Naive B cell (primary cell): ENCODE measurements at regions not wholly inside any gene's neighbourhood (a gene's known extent, or its start where the extent isn't known, plus 50 kb on each side); places are given as distances from the start of the nearest gene placed in this dataset.
"Not testable (repeated sequence)": the region's sequence is repeated elsewhere in the genome, so short reads cannot be mapped to it uniquely, and the experiment has no call there.

Experiments used
- ATAC-seq, 2 donors: fragments of 150-1000 bp; cut with Tn5 transposase; 2 replicates each; pipeline ENCODE4 v1.10.0; 2021; ENCODE audit warnings: low read depth in 2 of 2, mild to moderate bottlenecking in 2 of 2, moderate library complexity in 2 of 2
- DNase-seq: peaks from one replicate; pipeline ENCODE4 v3.0.0; 2022
- H3K27ac Mint-ChIP-seq, 6 donors: one replicate each; pipeline ENCODE4 v1.8.0; 2020 to 2022; ENCODE audit warnings: mild to moderate bottlenecking in 6 of 6, mixed read lengths in 6 of 6, moderate library complexity in 5 of 6, inconsistent platforms in 2 of 6
- H3K27me3 Mint-ChIP-seq, 3 donors: one replicate each; pipeline ENCODE4 v1.8.0; 2021 to 2022; ENCODE audit warnings: mixed read lengths in 3 of 3, mild to moderate bottlenecking in 1 of 3
- H3K36me3 Mint-ChIP-seq, 2 donors: one replicate each; pipeline ENCODE4 v1.8.0; 2020 to 2022; ENCODE audit warnings: mixed read lengths in 2 of 2, inconsistent platforms in 1 of 2, mild to moderate bottlenecking in 1 of 2
- H3K4me1 Mint-ChIP-seq, 3 donors: one replicate each; pipeline ENCODE4 v1.8.0; 2020 to 2022; ENCODE audit warnings: mixed read lengths in 3 of 3, inconsistent platforms in 1 of 3, mild to moderate bottlenecking in 1 of 3, moderate library complexity in 1 of 3
- H3K4me3 Mint-ChIP-seq, 8 donors: one replicate each; pipeline ENCODE4 v1.8.0; 2020 to 2022; ENCODE audit warnings: mild to moderate bottlenecking in 8 of 8, mixed read lengths in 8 of 8, moderate library complexity in 8 of 8, inconsistent platforms in 2 of 8
- H3K9me3 Mint-ChIP-seq, 7 donors: one replicate each; pipeline ENCODE4 v1.8.0; 2020 to 2022; ENCODE audit warnings: mixed read lengths in 7 of 7, mild to moderate bottlenecking in 5 of 7, inconsistent platforms in 2 of 7, moderate library complexity in 1 of 7

DNA sequence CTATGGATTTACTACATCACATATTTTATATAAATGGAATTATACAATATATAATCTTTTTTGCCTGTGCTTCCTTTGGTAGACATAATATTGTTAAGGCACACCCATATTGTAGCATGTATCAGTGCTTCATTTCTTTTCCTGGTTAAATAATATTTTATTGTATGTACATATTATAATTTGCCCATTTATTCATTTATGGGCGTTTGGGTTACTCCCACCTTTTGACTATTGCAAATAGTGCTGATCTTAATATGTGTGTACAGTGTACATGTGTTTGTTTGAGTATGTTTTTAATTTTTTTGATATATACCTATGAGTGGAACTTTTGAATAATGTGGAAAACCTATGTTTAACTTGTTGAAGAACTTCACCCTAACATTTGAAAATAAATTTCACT lies 804.2 kb downstream of the DHX35 start:
- Mint-ChIP-seq H3K36me3 (no peaks in the 10 kb centered on the region), H3K4me3 (no peak overlapping the region), H3K9me3 (peaks cover 2 to 28% (median 8%) of the 10 kb centered on the region in 7 donors), H3K27ac (no peak overlapping the region), H3K27me3 (peaks cover 0 to 7% (median 0%) of the 10 kb centered on the region in 3 donors), H3K4me1 (no peaks in the 10 kb centered on the region)
- ATAC-seq (no peak), DNase-seq (no peak)

DNA sequence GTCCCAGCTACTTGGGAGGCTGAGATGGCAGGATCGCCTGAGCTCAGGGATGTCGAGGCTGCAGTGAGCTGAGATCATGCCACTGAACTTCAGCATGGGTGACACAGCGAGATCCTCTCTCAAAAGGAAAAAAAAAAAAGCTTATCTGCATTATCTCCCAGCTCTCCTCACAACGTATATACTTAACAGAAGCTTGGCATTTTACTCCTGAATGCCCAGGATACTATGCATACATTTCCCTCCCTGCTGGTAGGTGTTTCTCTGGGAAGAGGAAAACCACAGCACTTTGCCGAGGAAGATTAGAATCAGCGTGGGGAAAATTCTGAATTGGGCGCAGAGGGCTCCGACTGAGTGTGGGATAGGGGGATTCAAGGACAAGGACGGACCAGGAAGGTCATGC lies 800.6 kb downstream of the DHX35 start:
- Mint-ChIP-seq H3K9me3 (peaks cover 0 to 10% (median 5%) of the 10 kb centered on the region in 7 donors), H3K4me1 (peaks cover 0 to 3% (median 0%) of the 10 kb centered on the region in 3 donors), H3K27ac (no peak overlapping the region), H3K27me3 (peaks cover 0 to 7% (median 0%) of the 10 kb centered on the region in 3 donors), H3K36me3 (no peaks in the 10 kb centered on the region), H3K4me3 (no peak overlapping the region)
- DNase-seq (no peak), ATAC-seq (no peak)

DNA sequence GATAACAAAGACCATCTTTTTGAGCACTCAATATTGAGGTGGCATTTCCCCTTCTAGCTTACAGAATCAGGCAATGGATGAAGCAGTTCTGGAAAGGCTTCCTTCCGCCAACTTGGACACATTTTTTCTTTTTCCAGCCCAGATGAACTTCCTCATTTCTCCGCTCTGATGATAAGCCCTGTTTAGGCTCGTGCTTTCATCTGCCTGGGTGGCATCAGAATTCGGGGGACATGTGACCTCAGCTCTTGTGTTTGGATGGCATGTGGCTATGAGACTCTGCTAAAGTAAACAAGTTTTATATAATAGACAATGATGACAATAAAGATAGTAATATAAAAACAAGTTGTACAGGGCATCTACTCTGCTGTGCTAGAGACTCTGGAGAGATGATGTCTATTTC lies 796.7 kb downstream of the DHX35 start:
- Mint-ChIP-seq H3K27ac (no peak overlapping the region), H3K4me3 (no peak overlapping the region), H3K9me3 (peaks cover 0 to 8% (median 0%) of the 10 kb centered on the region in 7 donors), H3K4me1 (peaks cover 0 to 3% (median 0%) of the 10 kb centered on the region in 3 donors), H3K27me3 (peaks cover 0 to 7% (median 0%) of the 10 kb centered on the region in 3 donors), H3K36me3 (no peaks in the 10 kb centered on the region)
- ATAC-seq = no peak
- no peak for DNase-seq

DNA sequence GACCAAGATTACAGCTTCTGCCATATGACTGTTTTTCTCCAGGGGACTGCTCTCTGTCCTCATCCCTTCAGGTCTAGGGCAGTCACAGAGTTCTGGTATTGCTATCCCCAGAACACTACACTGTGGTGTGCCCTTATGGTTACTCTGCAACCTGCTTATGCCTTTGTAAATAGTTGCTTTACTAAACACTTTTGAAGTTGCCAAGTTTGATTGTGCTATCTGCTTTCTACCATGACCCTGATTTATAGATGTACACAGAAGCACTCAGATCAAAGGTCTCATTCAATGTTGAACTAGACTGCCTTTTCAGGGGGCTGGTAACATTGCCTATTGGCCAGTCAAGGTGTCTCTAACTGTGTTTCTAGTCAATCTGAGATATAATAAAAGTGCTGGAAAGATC lies 794.7 kb downstream of the DHX35 start:
- ATAC-seq (no peak), DNase-seq (no peak)
- Mint-ChIP-seq H3K27ac (no peak overlapping the region), H3K27me3 (no peaks in the 10 kb centered on the region), H3K36me3 (no peaks in the 10 kb centered on the region), H3K4me3 (no peak overlapping the region), H3K9me3 (peaks cover 0 to 6% (median 0%) of the 10 kb centered on the region in 7 donors), H3K4me1 (peaks cover 0 to 3% (median 0%) of the 10 kb centered on the region in 3 donors)

DNA sequence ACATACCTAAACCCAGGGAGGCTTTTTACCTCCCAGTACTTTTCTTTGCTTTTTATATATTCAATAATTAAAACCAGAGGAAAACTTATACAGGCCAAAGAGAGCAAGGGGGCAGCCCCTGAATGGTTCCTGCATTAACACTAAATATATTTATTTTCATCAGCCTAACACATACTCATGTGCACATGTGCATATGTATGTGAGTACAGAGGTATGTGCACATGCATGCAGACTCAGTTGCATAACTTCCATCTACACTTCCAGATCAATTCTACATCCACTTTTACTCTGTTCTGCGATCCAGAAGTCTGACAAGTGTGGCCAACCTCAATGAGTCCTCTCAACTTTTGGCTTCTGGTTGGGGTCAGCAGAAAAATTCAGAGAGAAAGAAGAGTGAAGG lies 794.2 kb downstream of the DHX35 start:
- Mint-ChIP-seq H3K4me3 (no peak overlapping the region), H3K27me3 (no peaks in the 10 kb centered on the region), H3K36me3 (no peaks in the 10 kb centered on the region), H3K4me1 (peaks cover 0 to 3% (median 0%) of the 10 kb centered on the region in 3 donors), H3K27ac (no peak overlapping the region), H3K9me3 (peaks cover 0 to 8% (median 2%) of the 10 kb centered on the region in 7 donors)
- no peak for DNase-seq
- no peak for ATAC-seq

DNA sequence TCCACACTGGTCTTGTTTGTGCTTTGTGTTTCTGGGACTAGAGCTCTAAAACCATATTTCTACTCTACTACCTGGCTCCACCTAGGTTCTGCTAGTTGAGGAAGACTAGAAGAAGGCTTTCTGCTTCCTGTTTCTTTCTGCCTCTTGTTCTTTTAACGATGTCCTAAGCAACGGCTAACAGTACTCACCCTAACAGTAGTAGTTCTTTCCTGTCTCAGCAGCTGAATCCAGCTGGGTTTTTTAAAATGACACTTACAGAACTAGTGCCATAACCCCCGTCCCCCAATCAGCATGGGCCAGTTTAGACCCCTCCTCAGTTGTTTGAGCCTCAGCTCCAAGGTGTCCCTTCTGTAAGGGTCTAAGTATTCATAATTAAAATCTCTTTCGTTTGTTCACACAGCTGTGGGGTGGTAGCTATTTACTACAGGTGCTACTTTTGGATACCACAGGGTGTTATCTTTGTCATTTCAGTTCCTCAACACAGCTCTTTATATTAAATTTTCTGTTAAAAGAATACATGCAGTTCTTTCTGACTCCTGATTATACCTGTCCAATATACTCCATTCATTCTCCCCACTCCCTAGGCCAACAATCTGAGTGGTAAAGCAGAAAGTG lies 790.2 kb downstream of the DHX35 start:
- no peaks in the 10 kb centered on the region for H3K27me3 Mint-ChIP-seq
- H3K4me1 Mint-ChIP-seq = no peaks in the 10 kb centered on the region
- DNase-seq = no peak
- H3K4me3 Mint-ChIP-seq = no peak overlapping the region
- ATAC-seq = no peak
- no peak overlapping the region for H3K27ac Mint-ChIP-seq
- peaks cover 0 to 9% of the 10 kb centered on the region in 2 donors for H3K36me3 Mint-ChIP-seq
- H3K9me3 Mint-ChIP-seq = peaks cover 7 to 35% (median 15%) of the 10 kb centered on the region in 7 donors

DNA sequence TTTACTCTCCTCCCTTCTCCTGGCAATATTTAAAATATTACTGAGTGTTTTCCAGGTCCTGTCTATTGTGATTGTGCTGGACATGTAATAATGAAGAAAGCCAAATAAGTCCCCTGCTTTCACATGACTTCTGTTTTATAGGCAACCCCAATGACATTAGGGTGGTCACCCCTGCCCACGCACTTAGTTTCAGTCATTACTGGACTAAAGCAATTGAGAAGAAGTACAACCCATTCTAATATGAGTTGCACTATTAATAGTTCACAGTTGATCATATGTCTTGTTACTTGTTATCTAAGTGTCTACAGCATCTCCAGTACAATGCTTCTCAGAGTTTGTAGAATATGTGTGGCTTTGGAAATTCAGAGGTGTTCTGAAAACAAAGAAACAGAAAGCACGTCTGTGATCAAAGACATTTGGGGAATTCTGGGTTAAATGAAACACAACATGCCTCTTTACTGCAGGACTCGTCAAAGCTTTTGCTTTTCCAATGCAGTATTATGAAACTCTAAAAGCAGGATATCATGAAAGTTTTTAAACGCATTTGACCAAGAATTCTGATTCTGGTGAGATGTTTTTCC lies 789.5 kb downstream of the DHX35 start:
- H3K4me1 Mint-ChIP-seq = no peaks in the 10 kb centered on the region
- no peak for ATAC-seq
- DNase-seq = no peak
- no peak overlapping the region for H3K4me3 Mint-ChIP-seq
- H3K27me3 Mint-ChIP-seq = no peaks in the 10 kb centered on the region
- H3K9me3 Mint-ChIP-seq = peaks cover 7 to 36% (median 15%) of the 10 kb centered on the region in 7 donors
- H3K36me3 Mint-ChIP-seq = peaks cover 0 to 9% of the 10 kb centered on the region in 2 donors
- H3K27ac Mint-ChIP-seq = no peak overlapping the region

DNA sequence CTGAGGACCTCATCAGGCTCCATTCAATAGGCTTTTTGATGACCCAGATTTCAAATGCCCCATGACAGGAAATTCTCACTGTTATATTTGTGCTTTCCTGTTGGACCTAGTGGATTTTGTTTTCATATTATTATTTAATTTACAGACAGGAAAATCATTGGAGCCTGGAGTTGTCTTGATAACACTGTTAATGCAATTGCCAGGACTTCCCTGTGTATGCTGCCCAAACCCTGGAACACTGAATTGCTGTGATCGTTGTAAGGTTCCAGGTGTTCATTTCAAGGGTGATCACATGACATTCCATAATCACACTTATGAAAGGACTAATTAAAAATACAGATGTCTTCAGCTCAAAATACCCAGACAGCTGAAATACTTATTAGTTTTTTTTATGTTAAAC lies 783.2 kb downstream of the DHX35 start:
- no peaks in the 10 kb centered on the region for H3K4me1 Mint-ChIP-seq
- DNase-seq (no peak), ATAC-seq (no peak)
- no peak overlapping the region for H3K4me3 Mint-ChIP-seq
- no peak overlapping the region for H3K27ac Mint-ChIP-seq
- peaks cover 9 to 38% (median 14%) of the 10 kb centered on the region in 7 donors for H3K9me3 Mint-ChIP-seq
- H3K27me3 Mint-ChIP-seq = no peaks in the 10 kb centered on the region
- peaks cover 0 to 9% of the 10 kb centered on the region in 2 donors for H3K36me3 Mint-ChIP-seq

DNA sequence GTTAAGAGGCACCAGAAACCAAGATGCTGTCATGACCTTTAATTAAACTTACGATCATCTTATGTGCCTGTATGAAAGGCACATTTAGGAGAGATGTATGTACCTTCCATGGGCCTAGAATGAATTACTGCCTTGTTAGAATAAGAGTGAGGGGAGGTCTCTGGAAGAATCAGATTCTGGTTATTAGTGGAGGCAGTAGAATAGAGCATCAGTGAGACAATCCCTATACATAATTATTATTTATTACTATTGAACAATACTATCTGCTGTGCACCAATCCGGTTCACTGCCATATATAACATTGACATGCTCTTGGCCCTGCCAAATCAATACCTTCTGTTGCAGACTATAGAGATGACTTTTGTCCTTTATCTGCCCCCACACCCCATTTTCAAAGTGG lies 776.5 kb downstream of the DHX35 start:
- no peaks in the 10 kb centered on the region for H3K4me1 Mint-ChIP-seq
- H3K9me3 Mint-ChIP-seq = peaks cover 0 to 7% (median 2%) of the 10 kb centered on the region in 7 donors
- ATAC-seq (no peak), DNase-seq (no peak)
- H3K27ac Mint-ChIP-seq = no peak overlapping the region
- H3K36me3 Mint-ChIP-seq = no peaks in the 10 kb centered on the region
- H3K4me3 Mint-ChIP-seq = no peak overlapping the region
- H3K27me3 Mint-ChIP-seq = no peaks in the 10 kb centered on the region

DNA sequence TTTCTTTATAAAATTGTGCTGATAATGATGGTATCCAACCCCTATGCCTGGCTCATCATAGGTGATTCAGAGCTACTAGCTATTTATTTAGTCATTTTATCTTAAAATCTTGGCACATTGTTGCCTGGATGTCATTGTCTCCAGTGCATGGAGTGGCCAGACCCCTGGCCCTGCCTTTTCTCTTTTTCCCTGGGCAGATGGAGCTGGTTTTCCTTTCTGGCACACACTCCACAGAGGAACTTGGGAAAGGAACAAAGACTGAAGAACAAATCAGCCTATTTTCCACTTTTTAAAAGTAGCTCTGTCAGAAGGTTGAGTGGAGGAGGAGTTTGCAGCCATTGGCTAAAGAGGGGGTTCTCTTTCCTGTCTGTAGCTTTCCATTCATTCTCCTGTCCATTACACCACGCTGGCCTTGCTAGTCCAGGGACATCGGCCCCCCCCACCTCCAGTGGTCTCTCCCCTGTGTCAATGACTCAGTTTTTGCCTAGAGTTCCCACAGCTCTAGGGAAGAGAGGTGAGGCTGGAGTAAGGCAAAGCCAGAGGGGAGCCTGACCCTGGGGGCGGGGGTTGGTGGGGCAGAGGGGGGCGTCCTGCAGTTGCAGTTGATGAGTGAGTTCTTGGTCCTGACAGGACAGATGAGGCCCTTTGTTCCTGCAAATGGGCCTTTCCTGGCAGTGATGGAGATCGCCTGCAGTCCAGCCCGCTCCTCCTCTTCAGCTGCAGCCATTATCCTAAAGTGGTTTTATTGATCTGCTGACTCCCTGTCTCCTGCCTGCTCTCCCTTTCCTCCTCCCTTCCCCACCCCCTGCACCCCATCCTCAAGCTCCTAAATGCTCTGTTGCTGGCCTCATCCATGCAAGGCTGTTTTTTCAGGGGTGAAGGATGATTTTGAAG lies 774.5 kb downstream of the DHX35 start:
- no peak for DNase-seq

DNA sequence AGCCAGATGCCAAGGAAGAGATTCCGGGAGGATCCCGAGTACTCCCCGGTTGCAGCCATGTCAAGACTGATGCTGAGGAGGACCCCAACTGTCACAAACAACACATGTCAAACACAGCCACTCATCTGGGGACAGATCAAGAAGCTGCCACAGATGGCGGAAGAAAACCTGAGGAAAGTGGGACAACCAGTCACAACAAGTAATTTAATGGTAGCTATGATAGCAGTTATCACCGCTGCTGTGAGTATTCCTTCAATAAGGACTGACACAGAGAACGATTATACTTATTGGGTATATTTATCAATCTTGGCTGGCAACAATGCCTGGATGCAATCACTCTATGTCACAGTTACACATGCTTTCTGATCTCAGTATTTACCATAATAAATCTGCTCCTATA lies 763.4 kb downstream of the DHX35 start:
- ATAC-seq = not testable (repeated sequence)

More for the DNA sequence above, 774.5 kb downstream of the DHX35 start:
- Mint-ChIP-seq H3K36me3 (no peaks in the 10 kb centered on the region), H3K27ac (no peak overlapping the region), H3K9me3 (peaks cover 0 to 13% (median 2%) of the 10 kb centered on the region in 7 donors), H3K27me3 (no peaks in the 10 kb centered on the region), H3K4me3 (peak overlapping the region in 1 of 8 donors; percentile 30), H3K4me1 (no peaks in the 10 kb centered on the region)
- ATAC-seq = no peak

DNA sequence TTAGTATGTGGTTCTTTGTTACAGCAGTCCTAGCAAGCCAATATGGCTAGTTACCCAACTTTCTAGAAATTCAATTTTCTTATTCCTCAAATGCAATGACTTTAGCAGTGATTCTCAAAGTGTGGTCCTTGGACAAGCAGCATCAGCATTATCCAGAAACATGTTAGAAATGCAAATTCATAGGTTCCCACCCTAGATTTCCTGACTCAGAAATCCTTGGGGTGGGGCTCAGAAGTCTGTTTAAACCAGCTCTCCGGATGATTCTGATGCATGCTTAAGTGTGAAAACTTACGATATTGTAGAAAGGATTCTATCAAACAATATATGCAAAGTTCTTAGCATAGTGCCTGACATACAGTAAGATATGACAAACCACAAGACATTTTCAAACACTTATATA lies 757.1 kb downstream of the DHX35 start:
- Mint-ChIP-seq H3K36me3 (no peaks in the 10 kb centered on the region), H3K9me3 (peaks cover 0 to 6% (median 3%) of the 10 kb centered on the region in 7 donors)

More for the DNA sequence above, 763.4 kb downstream of the DHX35 start:
- DNase-seq, H3K4me1 Mint-ChIP-seq, H3K27me3 Mint-ChIP-seq, H3K4me3 Mint-ChIP-seq, H3K27ac Mint-ChIP-seq: not testable (repeated sequence)
- Mint-ChIP-seq H3K36me3 (peaks cover 4 to 10% of the 10 kb centered on the region in 2 donors), H3K9me3 (peaks cover 16 to 66% (median 42%) of the 10 kb centered on the region in 7 donors)

DNA sequence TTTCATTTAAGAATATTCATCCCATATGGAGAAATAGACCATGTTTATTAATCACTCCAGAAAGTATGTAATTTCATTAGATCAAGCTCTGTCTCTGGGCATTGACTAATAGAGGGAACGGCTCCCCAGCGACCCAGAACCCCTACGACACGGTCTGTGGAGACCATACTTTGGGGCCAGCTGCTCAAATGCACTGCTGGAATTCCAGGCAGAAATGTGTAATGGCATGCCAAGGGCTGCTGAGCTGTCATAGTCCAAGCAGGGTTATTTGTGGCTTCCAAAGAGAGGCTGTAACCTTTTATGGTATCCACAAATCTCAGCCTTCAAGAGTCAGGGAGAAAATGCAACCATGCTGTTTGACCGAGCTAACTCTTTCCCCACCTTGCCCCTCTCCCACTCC lies 755.8 kb downstream of the DHX35 start:
- no peak overlapping the region for H3K27ac Mint-ChIP-seq
- DNase-seq (no peak), ATAC-seq (no peak)
- H3K9me3 Mint-ChIP-seq = peaks cover 0 to 10% (median 4%) of the 10 kb centered on the region in 7 donors
- no peaks in the 10 kb centered on the region for H3K27me3 Mint-ChIP-seq
- no peaks in the 10 kb centered on the region for H3K36me3 Mint-ChIP-seq
- H3K4me3 Mint-ChIP-seq = no peak overlapping the region
- H3K4me1 Mint-ChIP-seq = no peaks in the 10 kb centered on the region

More for the DNA sequence above, 757.1 kb downstream of the DHX35 start:
- Mint-ChIP-seq H3K27me3 (no peaks in the 10 kb centered on the region), H3K4me3 (no peak overlapping the region), H3K4me1 (no peaks in the 10 kb centered on the region), H3K27ac (no peak overlapping the region)
- no peak for ATAC-seq
- DNase-seq = no peak
